Vagina (tissue), 2 donors: ENCODE measurements at regions not wholly inside any gene's neighbourhood (a gene's known extent, or its start where the extent isn't known, plus 50 kb on each side); places are given as distances from the start of the nearest gene placed in this dataset.

Experiments
- CTCF ChIP-seq, 3 experiments: fragments of 450-650 bp in 2 of 3; fragments of 200-600 bp in 1 of 3; sonication (generic) in 1 of 3; IDR thresholded peaks; one replicate each; pipeline ENCODE4 v1.5.1; 2017 to 2019; ENCODE audit warnings: antibody characterized with exemption in 3 of 3, mild to moderate bottlenecking in 2 of 3, moderate library complexity in 2 of 3
- POLR2A ChIP-seq, 2 donors: fragments of 450-650 bp; IDR thresholded peaks; one replicate each; pipeline ENCODE4 v1.6.1; 2017; ENCODE audit warnings: antibody characterized with exemption in 2 of 2, mild to moderate bottlenecking in 2 of 2, moderate library complexity in 2 of 2
- POLR2AphosphoS5 ChIP-seq, 2 donors: sonication (generic); formaldehyde crosslinking; IDR thresholded peaks; one replicate each; pipeline ENCODE4 v1.9.0; 2017; ENCODE audit warnings: antibody characterized with exemption in 2 of 2, mild to moderate bottlenecking in 2 of 2, low read depth in 1 of 2; ENCODE audit not compliant: insufficient read depth in 1 of 2

- TF ChIP-seq CTCF (IDR thresholded peaks at IDR 0.05) (no peak), POLR2A (IDR thresholded peaks at IDR 0.05) (no peak), POLR2AphosphoS5 (IDR thresholded peaks at IDR 0.05; ENCODE audit: insufficient read depth in 1 of 2, low read depth in 1 of 2) (no peak)
These were observed 664.6 kb upstream of the FOXG1 start for GRCh38 chr14:28102001-28102400.
